Gastroesophageal sphincter (tissue), 3 donors: ENCODE measurements at regions not wholly inside any gene's neighbourhood (a gene's known extent, or its start where the extent isn't known, plus 50 kb on each side); places are given as distances from the start of the nearest gene placed in this dataset.

Source experiments
- EP300 ChIP-seq: sonication (generic); formaldehyde crosslinking; IDR thresholded peaks from one replicate; pipeline ENCODE4 v1.6.1; 2017; ENCODE audit warnings: antibody characterized with exemption, mild to moderate bottlenecking
- POLR2A ChIP-seq, 2 donors: fragments of 450-650 bp; IDR thresholded peaks; one replicate each; pipeline ENCODE4 v1.6.1; 2017; ENCODE audit warnings: antibody characterized with exemption in 2 of 2, mild to moderate bottlenecking in 2 of 2, moderate library complexity in 1 of 2
- POLR2AphosphoS5 ChIP-seq: sonication (generic); formaldehyde crosslinking; IDR thresholded peaks from one replicate; pipeline ENCODE4 v1.6.1; 2017; ENCODE audit warnings: antibody characterized with exemption
- TF ChIP-seq, protein P1 (sequence below), 4 experiments: fragments of 200-600 bp in 2 of 4; fragments of 450-650 bp in 2 of 4; sonication (generic) in 1 of 4; IDR thresholded peaks; one replicate each; pipeline ENCODE4 v1.5.1; 2017 to 2019; ENCODE audit warnings: antibody characterized with exemption in 4 of 4, mild to moderate bottlenecking in 2 of 4, moderate library complexity in 2 of 4

DNA sequence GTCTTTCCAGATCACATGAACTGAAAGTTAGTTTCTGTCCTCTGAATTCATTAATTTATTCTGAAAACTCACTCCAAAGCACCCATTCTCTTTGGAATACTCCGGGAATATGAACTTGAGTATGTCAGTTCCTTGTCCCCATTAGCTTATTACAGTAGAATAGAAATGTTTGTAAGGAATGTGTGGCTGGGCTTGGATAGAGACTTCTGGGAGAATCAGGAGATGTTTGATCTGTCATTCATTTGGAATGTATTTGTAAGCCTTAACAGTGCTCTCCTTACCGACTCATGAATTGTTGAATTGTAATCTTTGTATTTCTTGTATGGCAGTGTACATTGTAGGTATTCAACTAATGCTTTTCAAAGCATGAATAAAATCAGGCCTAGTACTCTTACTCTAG, 548.4 kb downstream of the LRRC70 start:
- TF ChIP-seq, protein P1, sequence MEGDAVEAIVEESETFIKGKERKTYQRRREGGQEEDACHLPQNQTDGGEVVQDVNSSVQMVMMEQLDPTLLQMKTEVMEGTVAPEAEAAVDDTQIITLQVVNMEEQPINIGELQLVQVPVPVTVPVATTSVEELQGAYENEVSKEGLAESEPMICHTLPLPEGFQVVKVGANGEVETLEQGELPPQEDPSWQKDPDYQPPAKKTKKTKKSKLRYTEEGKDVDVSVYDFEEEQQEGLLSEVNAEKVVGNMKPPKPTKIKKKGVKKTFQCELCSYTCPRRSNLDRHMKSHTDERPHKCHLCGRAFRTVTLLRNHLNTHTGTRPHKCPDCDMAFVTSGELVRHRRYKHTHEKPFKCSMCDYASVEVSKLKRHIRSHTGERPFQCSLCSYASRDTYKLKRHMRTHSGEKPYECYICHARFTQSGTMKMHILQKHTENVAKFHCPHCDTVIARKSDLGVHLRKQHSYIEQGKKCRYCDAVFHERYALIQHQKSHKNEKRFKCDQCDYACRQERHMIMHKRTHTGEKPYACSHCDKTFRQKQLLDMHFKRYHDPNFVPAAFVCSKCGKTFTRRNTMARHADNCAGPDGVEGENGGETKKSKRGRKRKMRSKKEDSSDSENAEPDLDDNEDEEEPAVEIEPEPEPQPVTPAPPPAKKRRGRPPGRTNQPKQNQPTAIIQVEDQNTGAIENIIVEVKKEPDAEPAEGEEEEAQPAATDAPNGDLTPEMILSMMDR (IDR thresholded peaks at IDR 0.05) = no peak
- TF ChIP-seq POLR2A (IDR thresholded peaks at IDR 0.05) = no peak
- no peak for TF ChIP-seq POLR2AphosphoS5
- no peak for TF ChIP-seq EP300
